Breast epithelium (tissue), 3 donors: ENCODE measurements at regions not wholly inside any gene's neighbourhood (a gene's known extent, or its start where the extent isn't known, plus 50 kb on each side); places are given as distances from the start of the nearest gene placed in this dataset.
"Not testable (repeated sequence)": the region's sequence is repeated elsewhere in the genome, so short reads cannot be mapped to it uniquely, and the experiment has no call there.

Experiments used
- POLR2A ChIP-seq: fragments of 450-650 bp; IDR thresholded peaks from one replicate; pipeline ENCODE4 v1.6.1; 2016; ENCODE audit warnings: antibody characterized with exemption, mild to moderate bottlenecking, moderate library complexity
- POLR2AphosphoS5 ChIP-seq, 3 donors: sonication (generic); formaldehyde crosslinking; IDR thresholded peaks; one replicate each; pipeline ENCODE4 v1.6.1; 2017; ENCODE audit warnings: antibody characterized with exemption in 3 of 3
- TF ChIP-seq, protein P1 (sequence below), 3 donors: fragments of 450-650 bp; IDR thresholded peaks; one replicate each; pipeline ENCODE4 v1.5.1; 2016 to 2017; ENCODE audit warnings: antibody characterized with exemption in 3 of 3, mild to moderate bottlenecking in 3 of 3, moderate library complexity in 3 of 3

DNA sequence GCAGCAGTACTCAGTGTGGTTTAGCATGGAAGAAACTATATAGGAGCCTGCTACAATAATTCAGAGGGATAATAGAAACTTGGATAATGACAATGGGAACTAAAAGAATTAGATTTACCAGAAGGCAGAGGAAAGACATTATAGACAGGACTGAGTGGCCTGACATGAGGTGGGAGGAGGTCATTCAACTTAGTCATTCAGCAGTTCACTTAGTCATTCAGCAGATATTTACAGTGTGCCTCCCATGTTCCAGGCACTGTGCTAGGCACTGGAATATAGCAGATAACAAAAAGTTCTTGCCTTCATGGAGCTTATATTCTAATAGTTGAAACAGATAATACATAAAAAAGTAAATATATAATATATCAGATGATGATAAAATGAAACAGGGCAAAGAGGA, 110.9 kb upstream of the IKBKE start:
- TF ChIP-seq POLR2A; POLR2AphosphoS5 (IDR thresholded peaks at IDR 0.05): not testable (repeated sequence)
- TF ChIP-seq, protein P1, sequence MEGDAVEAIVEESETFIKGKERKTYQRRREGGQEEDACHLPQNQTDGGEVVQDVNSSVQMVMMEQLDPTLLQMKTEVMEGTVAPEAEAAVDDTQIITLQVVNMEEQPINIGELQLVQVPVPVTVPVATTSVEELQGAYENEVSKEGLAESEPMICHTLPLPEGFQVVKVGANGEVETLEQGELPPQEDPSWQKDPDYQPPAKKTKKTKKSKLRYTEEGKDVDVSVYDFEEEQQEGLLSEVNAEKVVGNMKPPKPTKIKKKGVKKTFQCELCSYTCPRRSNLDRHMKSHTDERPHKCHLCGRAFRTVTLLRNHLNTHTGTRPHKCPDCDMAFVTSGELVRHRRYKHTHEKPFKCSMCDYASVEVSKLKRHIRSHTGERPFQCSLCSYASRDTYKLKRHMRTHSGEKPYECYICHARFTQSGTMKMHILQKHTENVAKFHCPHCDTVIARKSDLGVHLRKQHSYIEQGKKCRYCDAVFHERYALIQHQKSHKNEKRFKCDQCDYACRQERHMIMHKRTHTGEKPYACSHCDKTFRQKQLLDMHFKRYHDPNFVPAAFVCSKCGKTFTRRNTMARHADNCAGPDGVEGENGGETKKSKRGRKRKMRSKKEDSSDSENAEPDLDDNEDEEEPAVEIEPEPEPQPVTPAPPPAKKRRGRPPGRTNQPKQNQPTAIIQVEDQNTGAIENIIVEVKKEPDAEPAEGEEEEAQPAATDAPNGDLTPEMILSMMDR (IDR thresholded peaks at IDR 0.05) = not testable (repeated sequence)
